H9 (cell line): ENCODE measurements at regions not wholly inside any gene's neighbourhood (a gene's known extent, or its start where the extent isn't known, plus 50 kb on each side); places are given as distances from the start of the nearest gene placed in this dataset.

Experiments
- DNase-seq: peaks from one replicate; pipeline ENCODE4 v3.0.0-alpha.2; 2017
- H2AFZ ChIP-seq: one replicate; pipeline ENCODE4 v1.6.1; 2013; ENCODE audit warnings: mild to moderate bottlenecking, low read length, control low read depth, moderate library complexity
- H2AK5ac ChIP-seq: 2 replicates; pipeline ENCODE4 v1.6.1; 2013; ENCODE audit warnings: low read length, control low read depth, mixed read lengths; ENCODE audit not compliant: insufficient read length
- H2BK120ac ChIP-seq: one replicate; pipeline ENCODE4 v1.6.1; 2013; ENCODE audit warnings: low read depth, mild to moderate bottlenecking, low read length, control low read depth, inconsistent platforms; ENCODE audit not compliant: poor library complexity, severe bottlenecking
- H2BK12ac ChIP-seq: 2 replicates; pipeline ENCODE4 v1.6.1; 2013; ENCODE audit warnings: low read length, control low read depth, mixed read lengths, low read depth; ENCODE audit not compliant: insufficient read length
- H2BK15ac ChIP-seq: 2 replicates; pipeline ENCODE4 v1.6.1; 2013; ENCODE audit warnings: low read depth, low read length, control low read depth
- H2BK20ac ChIP-seq: one replicate; pipeline ENCODE4 v1.6.1; 2013; ENCODE audit warnings: low read depth, mild to moderate bottlenecking, low read length, control low read depth, inconsistent platforms; ENCODE audit not compliant: poor library complexity, severe bottlenecking
- H2BK5ac ChIP-seq: 2 replicates; pipeline ENCODE4 v1.6.1; 2013; ENCODE audit warnings: low read length, control low read depth, mixed read lengths; ENCODE audit not compliant: insufficient read length
- H3K14ac ChIP-seq: 2 replicates; pipeline ENCODE4 v1.6.1; 2013; ENCODE audit warnings: low read length, control low read depth; ENCODE audit not compliant: insufficient read depth
- H3K18ac ChIP-seq: 2 replicates; pipeline ENCODE4 v1.6.1; 2013; ENCODE audit warnings: low read depth, mild to moderate bottlenecking, mixed read lengths, low read length, control low read depth; ENCODE audit not compliant: insufficient read length
- H3K23ac ChIP-seq: 2 replicates; pipeline ENCODE4 v1.6.1; 2013; ENCODE audit warnings: low read length, control low read depth, mixed read lengths, low read depth; ENCODE audit not compliant: insufficient read length
- H3K23me2 ChIP-seq: 2 replicates; pipeline ENCODE4 v1.6.1; 2013; ENCODE audit warnings: low read depth, mild to moderate bottlenecking, mixed read lengths, low read length, control low read depth; ENCODE audit not compliant: insufficient read length, poor library complexity, severe bottlenecking
- H3K27ac ChIP-seq: 2 replicates; pipeline ENCODE4 v1.5.1; 2013; ENCODE audit warnings: low read length, control low read depth, mixed read lengths, low read depth; ENCODE audit not compliant: insufficient read length
- H3K27me3 ChIP-seq: 2 replicates; pipeline ENCODE4 v1.6.1; 2013; ENCODE audit warnings: low read length, control low read depth, inconsistent platforms; ENCODE audit not compliant: insufficient read depth
- H3K4ac ChIP-seq: 2 replicates; pipeline ENCODE4 v1.6.1; 2013; ENCODE audit warnings: low read depth, mild to moderate bottlenecking, control low read depth, inconsistent platforms, low read length, moderate library complexity
- H3K4me1 ChIP-seq: 2 replicates; pipeline ENCODE4 v1.6.1; 2013; ENCODE audit warnings: low read length, control low read depth, inconsistent platforms; ENCODE audit not compliant: insufficient read depth
- H3K4me2 ChIP-seq: 2 replicates; pipeline ENCODE4 v1.6.1; 2013; ENCODE audit warnings: low read length, control low read depth, mixed read lengths; ENCODE audit not compliant: insufficient read length, insufficient read depth
- H3K56ac ChIP-seq: 2 replicates; pipeline ENCODE4 v1.6.1; 2013; ENCODE audit warnings: low read depth, mild to moderate bottlenecking, mixed read lengths, low read length, control low read depth; ENCODE audit not compliant: insufficient read length
- H3K79me1 ChIP-seq: 2 replicates; pipeline ENCODE4 v1.6.1; 2013; ENCODE audit warnings: low read depth, mild to moderate bottlenecking, moderate library complexity, low read length, control low read depth, inconsistent platforms; ENCODE audit not compliant: insufficient read depth, poor library complexity, severe bottlenecking
- H3K79me2 ChIP-seq: 2 replicates; pipeline ENCODE4 v1.6.1; 2013; ENCODE audit warnings: low read length, control low read depth, inconsistent platforms; ENCODE audit not compliant: insufficient read depth
- H3K9ac ChIP-seq: 2 replicates; pipeline ENCODE4 v1.6.1; 2013; ENCODE audit warnings: low read length, control low read depth, mixed read lengths; ENCODE audit not compliant: insufficient read length; ENCODE audit errors: extremely low read depth
- H3K9me3 ChIP-seq: one replicate; pipeline ENCODE4 v1.6.1; 2013; ENCODE audit warnings: low read depth, low read length, inconsistent platforms; ENCODE audit not compliant: control insufficient read depth
- H3T11ph ChIP-seq: one replicate; pipeline ENCODE4 v1.6.1; 2013; ENCODE audit warnings: mild to moderate bottlenecking, low read length, control low read depth, inconsistent platforms
- H4K20me1 ChIP-seq: one replicate; pipeline ENCODE4 v1.6.1; 2013; ENCODE audit not compliant: control insufficient read depth, insufficient read length, insufficient read depth
- H4K5ac ChIP-seq: 2 replicates; pipeline ENCODE4 v1.6.1; 2013; ENCODE audit warnings: low read depth, mild to moderate bottlenecking, mixed read lengths, low read length, control low read depth; ENCODE audit not compliant: insufficient read length
- H4K8ac ChIP-seq: replicated peaks from 2 replicates; pipeline ENCODE4 v1.6.1; 2013; ENCODE audit warnings: low read length, control low read depth, mixed read lengths, low read depth; ENCODE audit not compliant: insufficient read length
- H4K91ac ChIP-seq: 2 replicates; pipeline ENCODE4 v1.6.1; 2013; ENCODE audit warnings: low read depth, mild to moderate bottlenecking, moderate library complexity, mixed read lengths, low read length, control low read depth; ENCODE audit not compliant: insufficient read length
- H3K27ac Mint-ChIP-seq, 3 experiments: 2 replicates in 2 of 3; 3 replicates in 1 of 3; pipeline ENCODE4 v1.8.0; 2020 to 2021; ENCODE audit warnings: mixed read lengths in 3 of 3, mild to moderate bottlenecking in 1 of 3, moderate library complexity in 1 of 3
- H3K27me3 Mint-ChIP-seq: 2 replicates; pipeline ENCODE4 v1.8.0; 2021; ENCODE audit warnings: low read depth, mild to moderate bottlenecking, moderate library complexity, mixed read lengths
- H3K36me3 Mint-ChIP-seq, 3 experiments: 2 replicates in 2 of 3; 3 replicates in 1 of 3; pipeline ENCODE4 v1.8.0; 2020 to 2021; ENCODE audit warnings: low read depth in 3 of 3, mixed read lengths in 3 of 3; ENCODE audit not compliant: insufficient read depth in 1 of 3
- H3K4me1 Mint-ChIP-seq, 2 experiments: 2 replicates each; pipeline ENCODE4 v1.8.0; 2020; ENCODE audit warnings: mixed read lengths in 2 of 2
- H3K4me3 Mint-ChIP-seq, 2 experiments: 2 replicates in 1 of 2; 3 replicates in 1 of 2; pipeline ENCODE4 v1.8.0; 2020 to 2021; ENCODE audit warnings: mild to moderate bottlenecking in 2 of 2, mixed read lengths in 2 of 2, moderate library complexity in 1 of 2
- H3K9me3 Mint-ChIP-seq, 2 experiments: 2 replicates in 1 of 2; 3 replicates in 1 of 2; pipeline ENCODE4 v1.8.0; 2020; ENCODE audit warnings: mild to moderate bottlenecking in 2 of 2, mixed read lengths in 2 of 2, moderate library complexity in 1 of 2
- WGBS: extraction: QIAGEN DNeasy Blood & Tissue Kit; methylation state at CpG from one replicate; pipeline ENCODE4 v1.1.7; 2013; ENCODE audit warnings: missing lambda C conversion rate, low lambda C conversion rate, mixed read lengths; ENCODE audit not compliant: insufficient read length; ENCODE audit errors: extremely low coverage; 5-methylcytosine and 5-hydroxymethylcytosine counted together
- TF ChIP-seq, protein P1 (sequence below): fragments of 200-600 bp; sonication (generic); conservative IDR thresholded peaks from 3 replicates; pipeline ENCODE4 v1.8.0; 2021; ENCODE audit warnings: antibody characterized with exemption, mild to moderate bottlenecking

DNA sequence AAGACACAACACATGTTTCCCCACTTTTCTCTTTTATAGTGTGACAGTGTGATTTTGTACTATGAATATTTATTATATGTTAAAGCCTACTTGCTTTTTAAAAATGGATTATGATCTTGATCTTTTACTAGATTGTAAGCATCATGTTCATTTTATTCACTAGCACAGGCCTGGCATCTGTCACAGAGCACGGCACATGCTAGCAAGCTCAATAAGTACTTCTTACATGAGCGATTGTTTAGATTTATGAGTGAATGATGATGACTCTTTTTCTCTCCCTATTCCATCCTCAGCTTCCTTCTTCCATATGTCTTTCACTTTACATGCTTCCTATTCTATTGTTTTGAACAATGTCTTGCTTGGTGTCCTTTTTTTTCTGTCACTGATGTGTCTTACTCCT lies 1454.1 kb downstream of the MRPL39 start:
- DNase-seq, result no peak
- no CpG with 5 or more reads among the region's 2 CpGs for WGBS
- Histone ChIP-seq H2BK20ac (no peak overlapping the region), H4K20me1 (no peaks in the 10 kb centered on the region), H2BK12ac (no peak overlapping the region), H3K4me2 (no peak overlapping the region), H3K79me2 (no peaks in the 10 kb centered on the region), H3K23me2 (no peaks in the 10 kb centered on the region), H3K23ac (no peak overlapping the region), H3K4ac (no peak overlapping the region), H3K27ac (no peak overlapping the region), H2AFZ (no peak overlapping the region), H3K9me3 (no peaks in the 10 kb centered on the region), H4K91ac (no peak overlapping the region), H2BK15ac (no peak overlapping the region), H3K27me3 (no peaks in the 10 kb centered on the region), H3K4me1 (no peaks in the 10 kb centered on the region), H2AK5ac (no peak overlapping the region), H3K9ac (no peak overlapping the region), H2BK5ac (no peak overlapping the region), H2BK120ac (no peak overlapping the region), H3K18ac (no peak overlapping the region), H3K56ac (no peak overlapping the region), H3K79me1 (no peaks in the 10 kb centered on the region), H4K5ac (no peak overlapping the region), H3K14ac (no peak overlapping the region), H3T11ph (no peak overlapping the region), H4K8ac (no peak overlapping the region)
- H3K27ac Mint-ChIP-seq, result no peak overlapping the region
- H3K4me3 Mint-ChIP-seq, result no peak overlapping the region
- no peaks in the 10 kb centered on the region for H3K27me3 Mint-ChIP-seq
- TF ChIP-seq, protein P1, sequence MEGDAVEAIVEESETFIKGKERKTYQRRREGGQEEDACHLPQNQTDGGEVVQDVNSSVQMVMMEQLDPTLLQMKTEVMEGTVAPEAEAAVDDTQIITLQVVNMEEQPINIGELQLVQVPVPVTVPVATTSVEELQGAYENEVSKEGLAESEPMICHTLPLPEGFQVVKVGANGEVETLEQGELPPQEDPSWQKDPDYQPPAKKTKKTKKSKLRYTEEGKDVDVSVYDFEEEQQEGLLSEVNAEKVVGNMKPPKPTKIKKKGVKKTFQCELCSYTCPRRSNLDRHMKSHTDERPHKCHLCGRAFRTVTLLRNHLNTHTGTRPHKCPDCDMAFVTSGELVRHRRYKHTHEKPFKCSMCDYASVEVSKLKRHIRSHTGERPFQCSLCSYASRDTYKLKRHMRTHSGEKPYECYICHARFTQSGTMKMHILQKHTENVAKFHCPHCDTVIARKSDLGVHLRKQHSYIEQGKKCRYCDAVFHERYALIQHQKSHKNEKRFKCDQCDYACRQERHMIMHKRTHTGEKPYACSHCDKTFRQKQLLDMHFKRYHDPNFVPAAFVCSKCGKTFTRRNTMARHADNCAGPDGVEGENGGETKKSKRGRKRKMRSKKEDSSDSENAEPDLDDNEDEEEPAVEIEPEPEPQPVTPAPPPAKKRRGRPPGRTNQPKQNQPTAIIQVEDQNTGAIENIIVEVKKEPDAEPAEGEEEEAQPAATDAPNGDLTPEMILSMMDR, result no peak
- no peaks in the 10 kb centered on the region for H3K4me1 Mint-ChIP-seq
- peaks cover 0 to 8% (median 1%) of the 10 kb centered on the region in 3 experiments; a peak in 2 of 7 replicates for H3K36me3 Mint-ChIP-seq
- peaks cover 25 to 37% of the 10 kb centered on the region in 2 experiments for H3K9me3 Mint-ChIP-seq
